ENCODE measurements at regions not wholly inside any gene's neighbourhood (a gene's known extent, or its start where the extent isn't known, plus 50 kb on each side); places are given as distances from the start of the nearest gene placed in this dataset.

GRCh38 chr7:112624416-112624815, 143.6 kb downstream of the LSMEM1 start:
- H3K4me3 ChIP-seq (ENCODE audit: low read depth, low read length) = no peak overlapping the region
- H3K36me3 ChIP-seq (ENCODE audit: control insufficient read depth, insufficient read depth, low read length) = no peaks in the 10 kb centered on the region
- TF ChIP-seq, protein P1, sequence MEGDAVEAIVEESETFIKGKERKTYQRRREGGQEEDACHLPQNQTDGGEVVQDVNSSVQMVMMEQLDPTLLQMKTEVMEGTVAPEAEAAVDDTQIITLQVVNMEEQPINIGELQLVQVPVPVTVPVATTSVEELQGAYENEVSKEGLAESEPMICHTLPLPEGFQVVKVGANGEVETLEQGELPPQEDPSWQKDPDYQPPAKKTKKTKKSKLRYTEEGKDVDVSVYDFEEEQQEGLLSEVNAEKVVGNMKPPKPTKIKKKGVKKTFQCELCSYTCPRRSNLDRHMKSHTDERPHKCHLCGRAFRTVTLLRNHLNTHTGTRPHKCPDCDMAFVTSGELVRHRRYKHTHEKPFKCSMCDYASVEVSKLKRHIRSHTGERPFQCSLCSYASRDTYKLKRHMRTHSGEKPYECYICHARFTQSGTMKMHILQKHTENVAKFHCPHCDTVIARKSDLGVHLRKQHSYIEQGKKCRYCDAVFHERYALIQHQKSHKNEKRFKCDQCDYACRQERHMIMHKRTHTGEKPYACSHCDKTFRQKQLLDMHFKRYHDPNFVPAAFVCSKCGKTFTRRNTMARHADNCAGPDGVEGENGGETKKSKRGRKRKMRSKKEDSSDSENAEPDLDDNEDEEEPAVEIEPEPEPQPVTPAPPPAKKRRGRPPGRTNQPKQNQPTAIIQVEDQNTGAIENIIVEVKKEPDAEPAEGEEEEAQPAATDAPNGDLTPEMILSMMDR (IDR thresholded peaks at IDR 0.05; ENCODE audit: insufficient read depth, low read length, poor library complexity, severe bottlenecking) = no peak
- no peaks in the 10 kb centered on the region for H3K27me3 ChIP-seq (ENCODE audit: control insufficient read depth, insufficient read depth, low read length)
- no peak for DNase-seq (ENCODE audit: low read depth)

DNA sequence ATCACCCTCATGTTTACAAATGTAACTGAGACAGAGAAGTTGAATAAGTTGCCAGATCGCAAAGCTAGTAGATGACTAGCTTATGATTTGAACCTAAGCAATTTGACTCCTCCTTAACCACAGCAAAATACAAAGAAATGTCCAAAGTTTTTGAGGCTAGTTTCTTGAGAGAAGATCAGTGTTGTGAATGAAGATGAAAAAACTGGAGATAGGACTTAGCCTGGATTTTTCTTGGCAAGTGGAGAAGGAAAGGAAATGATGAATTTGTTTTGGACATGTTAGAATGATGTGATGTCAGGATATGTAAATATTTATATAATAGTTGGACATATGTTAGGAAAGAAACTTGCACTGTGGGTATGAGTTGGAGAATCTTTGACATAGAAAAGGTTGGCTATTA, 149.8 kb downstream of the LSMEM1 start:
- Histone ChIP-seq H3K4me3 (ENCODE audit: low read depth, low read length) (no peak overlapping the region), H3K36me3 (ENCODE audit: control insufficient read depth, insufficient read depth, low read length) (no peaks in the 10 kb centered on the region), H3K27me3 (ENCODE audit: control insufficient read depth, insufficient read depth, low read length) (no peaks in the 10 kb centered on the region)
- DNase-seq (ENCODE audit: low read depth) = no peak
- TF ChIP-seq, protein P1 (IDR thresholded peaks at IDR 0.05; ENCODE audit: insufficient read depth, low read length, poor library complexity, severe bottlenecking) = no peak

- no peak overlapping the region for H3K4me3 ChIP-seq (ENCODE audit: low read depth, low read length)
- no peak for DNase-seq (ENCODE audit: low read depth)
- no peaks in the 10 kb centered on the region for H3K27me3 ChIP-seq (ENCODE audit: control insufficient read depth, insufficient read depth, low read length)
- TF ChIP-seq, protein P1 (IDR thresholded peaks at IDR 0.05; ENCODE audit: insufficient read depth, low read length, poor library complexity, severe bottlenecking) = no peak
- H3K36me3 ChIP-seq (ENCODE audit: control insufficient read depth, insufficient read depth, low read length) = no peaks in the 10 kb centered on the region
These were observed 153.3 kb downstream of the LSMEM1 start for GRCh38 chr7:112634107-112634506.

GRCh38 chr7:112635742-112636141, 154.5 kb downstream of the TMEM168 start:
- no peak for DNase-seq (ENCODE audit: low read depth)
- Histone ChIP-seq H3K36me3 (ENCODE audit: control insufficient read depth, insufficient read depth, low read length) (no peaks in the 10 kb centered on the region), H3K27me3 (ENCODE audit: control insufficient read depth, insufficient read depth, low read length) (no peaks in the 10 kb centered on the region), H3K4me3 (ENCODE audit: low read depth, low read length) (no peak overlapping the region)
- TF ChIP-seq, protein P1 (IDR thresholded peaks at IDR 0.05; ENCODE audit: insufficient read depth, low read length, poor library complexity, severe bottlenecking) = no peak

GRCh38 chr7:112638675-112639400, 151.4 kb downstream of the TMEM168 start:
- Histone ChIP-seq H3K4me3 (ENCODE audit: low read depth, low read length) (no peak overlapping the region), H3K36me3 (ENCODE audit: control insufficient read depth, insufficient read depth, low read length) (no peaks in the 10 kb centered on the region), H3K27me3 (ENCODE audit: control insufficient read depth, insufficient read depth, low read length) (no peaks in the 10 kb centered on the region)
- TF ChIP-seq, protein P1 (IDR thresholded peaks at IDR 0.05; ENCODE audit: insufficient read depth, low read length, poor library complexity, severe bottlenecking) = no peak
- DNase-seq (ENCODE audit: low read depth) = no peak

GRCh38 chr7:112640685-112641084, 149.5 kb downstream of the TMEM168 start:
- TF ChIP-seq, protein P1 (IDR thresholded peaks at IDR 0.05; ENCODE audit: insufficient read depth, low read length, poor library complexity, severe bottlenecking) = no peak
- Histone ChIP-seq H3K27me3 (ENCODE audit: control insufficient read depth, insufficient read depth, low read length) (no peaks in the 10 kb centered on the region), H3K36me3 (ENCODE audit: control insufficient read depth, insufficient read depth, low read length) (no peaks in the 10 kb centered on the region), H3K4me3 (ENCODE audit: low read depth, low read length) (no peak overlapping the region)
- no peak for DNase-seq (ENCODE audit: low read depth)
